Gastroesophageal sphincter (tissue), 4 donors: ENCODE measurements at regions not wholly inside any gene's neighbourhood (a gene's known extent, or its start where the extent isn't known, plus 50 kb on each side); places are given as distances from the start of the nearest gene placed in this dataset.

ENCODE experiments used
- ATAC-seq: fragments of 150-250 bp; one replicate; pipeline ENCODE4 v1.9.1; 2016; ENCODE audit warnings: mild to moderate bottlenecking, moderate library complexity
- H3K27ac ChIP-seq, 4 donors: fragments of 200-600 bp; sonication (generic) in 3 of 4; 1 replicate in 3 of 4; 2 replicates in 1 of 4; pipeline ENCODE4 v1.5.1; 2016 to 2019
- H3K27me3 ChIP-seq: fragments of 200-600 bp; sonication (generic); one replicate; pipeline ENCODE4 v1.5.1; 2019
- H3K36me3 ChIP-seq, 2 donors: fragments of 200-600 bp; sonication (generic); one replicate each; pipeline ENCODE4 v1.5.1; 2019; ENCODE audit warnings: control low read depth in 1 of 2
- H3K4me1 ChIP-seq, 3 donors: fragments of 200-600 bp; sonication (generic); 1 replicate in 2 of 3; 2 replicates in 1 of 3; pipeline ENCODE4 v1.5.1; 2016 to 2019; ENCODE audit warnings: control low read depth in 2 of 3
- H3K4me3 ChIP-seq, 2 donors: fragments of 200-600 bp; sonication (generic); one replicate each; pipeline ENCODE4 v1.5.1; 2019; ENCODE audit warnings: mild to moderate bottlenecking in 1 of 2, moderate library complexity in 1 of 2
- H3K9me3 ChIP-seq, 3 donors: fragments of 200-600 bp; sonication (generic); one replicate each; pipeline ENCODE4 v1.5.1; 2017 to 2019; ENCODE audit warnings: control low read depth in 2 of 3
- EP300 ChIP-seq: sonication (generic); formaldehyde crosslinking; IDR thresholded peaks from one replicate; pipeline ENCODE4 v1.6.1; 2017; ENCODE audit warnings: antibody characterized with exemption, mild to moderate bottlenecking
- POLR2A ChIP-seq, 2 donors: fragments of 450-650 bp; IDR thresholded peaks; one replicate each; pipeline ENCODE4 v1.6.1; 2017; ENCODE audit warnings: antibody characterized with exemption in 2 of 2, mild to moderate bottlenecking in 2 of 2, moderate library complexity in 1 of 2
- POLR2AphosphoS5 ChIP-seq: sonication (generic); formaldehyde crosslinking; IDR thresholded peaks from one replicate; pipeline ENCODE4 v1.6.1; 2017; ENCODE audit warnings: antibody characterized with exemption
- WGBS, 2 donors: methylation state at CpG; one replicate each; pipeline ENCODE4 v1.1.5; 2018; ENCODE audit warnings: low coverage in 1 of 2; 5-methylcytosine and 5-hydroxymethylcytosine counted together
- TF ChIP-seq, protein P1 (sequence below), 4 experiments: fragments of 200-600 bp in 2 of 4; fragments of 450-650 bp in 2 of 4; sonication (generic) in 1 of 4; IDR thresholded peaks; one replicate each; pipeline ENCODE4 v1.5.1; 2017 to 2019; ENCODE audit warnings: antibody characterized with exemption in 4 of 4, mild to moderate bottlenecking in 2 of 4, moderate library complexity in 2 of 4

GRCh38 chr15:62897634-62898033 is 144.9 kb upstream of the TPM1 start:
- H3K4me3 ChIP-seq = peak overlapping the region in 1 of 2 donors; percentile 29
- H3K9me3 ChIP-seq = no peaks in the 10 kb centered on the region
- H3K4me1 ChIP-seq = peaks cover 23 to 81% (median 30%) of the 10 kb centered on the region in 3 donors
- no peaks in the 10 kb centered on the region for H3K27me3 ChIP-seq
- 50 to 55% methylated on average over 1 to 2 of the region's 8 CpGs for WGBS, 2 donors
- no peaks in the 10 kb centered on the region for H3K36me3 ChIP-seq
- ATAC-seq = no peak
- H3K27ac ChIP-seq = peak overlapping the region; percentile 89 to 96 (median 95)
- TF ChIP-seq POLR2AphosphoS5 = no peak
- TF ChIP-seq, protein P1, sequence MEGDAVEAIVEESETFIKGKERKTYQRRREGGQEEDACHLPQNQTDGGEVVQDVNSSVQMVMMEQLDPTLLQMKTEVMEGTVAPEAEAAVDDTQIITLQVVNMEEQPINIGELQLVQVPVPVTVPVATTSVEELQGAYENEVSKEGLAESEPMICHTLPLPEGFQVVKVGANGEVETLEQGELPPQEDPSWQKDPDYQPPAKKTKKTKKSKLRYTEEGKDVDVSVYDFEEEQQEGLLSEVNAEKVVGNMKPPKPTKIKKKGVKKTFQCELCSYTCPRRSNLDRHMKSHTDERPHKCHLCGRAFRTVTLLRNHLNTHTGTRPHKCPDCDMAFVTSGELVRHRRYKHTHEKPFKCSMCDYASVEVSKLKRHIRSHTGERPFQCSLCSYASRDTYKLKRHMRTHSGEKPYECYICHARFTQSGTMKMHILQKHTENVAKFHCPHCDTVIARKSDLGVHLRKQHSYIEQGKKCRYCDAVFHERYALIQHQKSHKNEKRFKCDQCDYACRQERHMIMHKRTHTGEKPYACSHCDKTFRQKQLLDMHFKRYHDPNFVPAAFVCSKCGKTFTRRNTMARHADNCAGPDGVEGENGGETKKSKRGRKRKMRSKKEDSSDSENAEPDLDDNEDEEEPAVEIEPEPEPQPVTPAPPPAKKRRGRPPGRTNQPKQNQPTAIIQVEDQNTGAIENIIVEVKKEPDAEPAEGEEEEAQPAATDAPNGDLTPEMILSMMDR (IDR thresholded peaks at IDR 0.05) = no peak
- TF ChIP-seq EP300 = no peak
- no peak for TF ChIP-seq POLR2A (IDR thresholded peaks at IDR 0.05)

DNA sequence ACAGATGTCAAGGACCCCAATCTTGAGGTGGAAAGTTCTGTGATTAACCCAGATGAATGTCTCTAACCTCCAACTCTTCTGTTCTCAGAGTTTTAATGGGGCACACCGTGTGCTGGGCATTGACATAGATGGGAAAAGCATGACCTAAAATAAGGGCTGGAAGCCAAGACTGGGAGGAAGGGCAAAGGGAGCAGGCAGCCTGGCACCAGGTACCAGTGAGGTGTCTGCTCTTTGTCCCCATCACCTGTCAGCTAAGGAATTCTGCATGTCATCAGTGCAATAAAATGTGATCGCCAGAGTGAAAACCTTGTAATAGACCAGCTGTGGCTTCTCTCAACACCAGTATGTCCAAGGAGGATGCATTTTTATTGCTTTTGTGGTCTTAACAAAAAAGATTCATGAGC is 143.5 kb upstream of the TPM1 start:
- H3K27ac ChIP-seq = peak overlapping the region; percentile 89 to 96 (median 95)

DNA sequence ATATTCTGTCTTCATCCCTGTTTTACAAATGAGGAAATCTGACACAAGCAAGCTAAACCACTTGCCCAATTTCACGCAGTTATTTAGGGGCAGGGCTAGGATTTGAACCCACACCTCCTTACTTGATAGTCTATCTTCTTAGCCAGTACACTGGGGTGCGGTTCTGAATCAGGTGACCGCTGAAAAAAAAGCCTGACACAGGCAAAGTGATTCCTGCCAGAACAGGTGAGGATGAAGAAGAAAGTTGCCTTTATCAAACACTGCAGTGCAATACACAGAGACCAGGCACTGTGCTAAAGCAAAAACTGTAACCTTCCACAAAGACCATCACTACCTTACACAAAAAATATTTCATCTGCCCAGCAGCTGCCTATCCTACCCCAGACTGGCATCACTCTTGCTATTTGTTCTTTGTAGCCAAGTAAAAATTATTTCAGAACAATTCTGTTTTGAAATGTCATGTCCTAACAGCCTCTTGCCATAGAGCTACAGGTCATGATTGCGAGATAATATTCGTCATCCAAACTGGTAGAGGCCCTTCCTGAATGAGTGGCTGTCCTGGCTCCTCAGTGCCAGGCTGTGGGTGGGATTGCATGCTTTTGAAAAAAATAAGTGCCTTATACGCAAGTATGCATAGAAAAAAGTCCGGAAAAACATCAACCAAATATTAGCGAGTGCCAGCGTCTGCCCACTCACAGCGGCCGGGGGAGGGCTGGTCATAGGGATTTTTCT is 142.3 kb upstream of the TPM1 start:
- Histone ChIP-seq H3K36me3 (no peaks in the 10 kb centered on the region), H3K4me3 (no peak overlapping the region), H3K9me3 (no peaks in the 10 kb centered on the region), H3K27me3 (no peaks in the 10 kb centered on the region), H3K27ac (peak overlapping the region; percentile 89 to 96 (median 95)), H3K4me1 (peaks cover 20 to 100% (median 26%) of the 10 kb centered on the region in 3 donors)
- TF ChIP-seq POLR2AphosphoS5 (peak; percentile 85), EP300 (no peak)
- TF ChIP-seq, protein P1 (IDR thresholded peaks at IDR 0.05) = peak in 1 of 4 experiments; percentile 7
- WGBS, 2 donors = 61 to 70% methylated on average over 8 to 10 of the region's 11 CpGs
- no peak for ATAC-seq

More for the DNA sequence above, 143.5 kb upstream of the TPM1 start:
- TF ChIP-seq EP300 (peak; percentile 98), POLR2AphosphoS5 (peak; percentile 98), POLR2A (IDR thresholded peaks at IDR 0.05) (peak in 1 of 2 donors; percentile 15)
- TF ChIP-seq, protein P1 (IDR thresholded peaks at IDR 0.05) = no peak
- no peaks in the 10 kb centered on the region for H3K27me3 ChIP-seq
- 29 to 50% methylated on average over 1 to 2 of the region's 2 CpGs for WGBS, 2 donors
- H3K9me3 ChIP-seq = no peaks in the 10 kb centered on the region
- no peak overlapping the region for H3K4me3 ChIP-seq
- H3K36me3 ChIP-seq = no peaks in the 10 kb centered on the region
- peak; percentile 67 for ATAC-seq
- peaks cover 22 to 95% (median 30%) of the 10 kb centered on the region in 3 donors for H3K4me1 ChIP-seq

- 58% methylated on average over 13 of the region's 14 CpGs; no CpG with 5 or more reads in 1 of the 2 donors for WGBS, 2 donors
Measured at GRCh38 chr15:62901087-62901486, 141.5 kb upstream of the TPM1 start.

More at GRCh38 chr15:62901087-62901486, 141.5 kb upstream of the TPM1 start:
- Histone ChIP-seq H3K36me3 (no peaks in the 10 kb centered on the region), H3K27ac (peak overlapping the region; percentile 89 to 96 (median 95)), H3K4me1 (peaks cover 15 to 95% (median 18%) of the 10 kb centered on the region in 3 donors), H3K4me3 (no peak overlapping the region), H3K9me3 (no peaks in the 10 kb centered on the region), H3K27me3 (no peaks in the 10 kb centered on the region)
- TF ChIP-seq POLR2A (IDR thresholded peaks at IDR 0.05) (peak in 1 of 2 donors; percentile 23), POLR2AphosphoS5 (peak; percentile 81), EP300 (peak; percentile 18)
- TF ChIP-seq, protein P1 (IDR thresholded peaks at IDR 0.05) = no peak
- no peak for ATAC-seq
